ENCODE measurements at regions not wholly inside any gene's neighbourhood (a gene's known extent, or its start where the extent isn't known, plus 50 kb on each side); places are given as distances from the start of the nearest gene placed in this dataset.

DNA sequence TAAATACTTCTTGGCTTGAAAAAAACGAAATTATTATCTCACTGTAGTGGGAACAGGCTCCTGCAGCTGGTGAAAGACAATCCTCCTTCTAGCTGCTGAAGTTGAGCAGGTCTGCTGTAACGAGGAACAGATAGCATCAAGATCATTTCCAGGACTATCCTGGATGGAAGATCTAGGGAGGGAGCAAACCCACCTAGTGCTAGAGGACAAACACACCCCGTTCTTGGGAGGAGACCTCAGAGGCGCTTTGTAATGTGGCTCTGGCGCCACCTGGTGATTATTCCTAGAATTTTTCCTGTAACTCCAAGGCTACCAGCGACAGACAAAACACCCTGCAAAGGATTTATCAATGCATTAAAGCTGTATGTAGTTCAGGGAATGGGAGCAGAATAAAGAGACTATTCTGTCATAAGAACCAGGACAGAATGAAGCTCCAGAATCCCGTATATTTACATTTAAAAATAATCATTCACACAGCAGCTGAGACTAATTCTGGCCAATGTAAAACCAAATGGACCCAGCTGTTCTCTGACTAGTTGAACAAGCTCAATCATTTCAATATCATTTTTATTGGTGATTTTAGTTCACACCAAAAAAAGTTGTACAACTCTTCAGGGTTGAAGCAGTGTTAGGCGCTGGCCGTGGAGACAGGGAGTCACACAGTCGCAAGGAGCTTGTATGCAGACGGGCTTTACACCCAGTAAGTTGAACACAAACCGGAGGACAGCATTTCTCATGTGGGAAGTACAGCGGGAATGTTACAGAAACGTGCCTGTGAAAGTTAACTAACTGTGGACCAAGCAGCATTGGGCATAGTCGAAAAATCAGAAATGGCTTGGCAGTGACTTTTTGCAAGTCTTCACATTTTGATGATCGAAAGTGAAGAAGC is 290.3 kb downstream of the TRIB2 start:
- Histone ChIP-seq H3K79me2 (ENCODE audit: insufficient read depth, low read length) (no peaks in the 10 kb centered on the region), H3K9me3 (ENCODE audit: insufficient read depth, low read length) (no peaks in the 10 kb centered on the region), H3F3A (ENCODE audit: insufficient read depth) (no peaks in the 10 kb centered on the region), H4K20me1 (ENCODE audit: low read depth, low read length) (no peaks in the 10 kb centered on the region), H2AFZ (ENCODE audit: low read depth, low read length, severe bottlenecking) (peak overlapping the region; percentile 52), H3K9me2 (replicated peaks; ENCODE audit: insufficient read depth, low read length) (no peaks in the 10 kb centered on the region), H3K27ac (ENCODE audit: low read depth, low read length) (no peak overlapping the region), H3K27me3 (ENCODE audit: low read length) (no peaks in the 10 kb centered on the region), H3K4me3 (ENCODE audit: insufficient read depth, low read length, poor library complexity, severe bottlenecking) (no peak overlapping the region), H3K9ac (ENCODE audit: low read length) (no peak overlapping the region), H3K36me3 (ENCODE audit: low read length) (no peaks in the 10 kb centered on the region), H3K4me2 (ENCODE audit: low read depth, low read length, poor library complexity, severe bottlenecking) (no peak overlapping the region)
- TF ChIP-seq, protein P1, sequence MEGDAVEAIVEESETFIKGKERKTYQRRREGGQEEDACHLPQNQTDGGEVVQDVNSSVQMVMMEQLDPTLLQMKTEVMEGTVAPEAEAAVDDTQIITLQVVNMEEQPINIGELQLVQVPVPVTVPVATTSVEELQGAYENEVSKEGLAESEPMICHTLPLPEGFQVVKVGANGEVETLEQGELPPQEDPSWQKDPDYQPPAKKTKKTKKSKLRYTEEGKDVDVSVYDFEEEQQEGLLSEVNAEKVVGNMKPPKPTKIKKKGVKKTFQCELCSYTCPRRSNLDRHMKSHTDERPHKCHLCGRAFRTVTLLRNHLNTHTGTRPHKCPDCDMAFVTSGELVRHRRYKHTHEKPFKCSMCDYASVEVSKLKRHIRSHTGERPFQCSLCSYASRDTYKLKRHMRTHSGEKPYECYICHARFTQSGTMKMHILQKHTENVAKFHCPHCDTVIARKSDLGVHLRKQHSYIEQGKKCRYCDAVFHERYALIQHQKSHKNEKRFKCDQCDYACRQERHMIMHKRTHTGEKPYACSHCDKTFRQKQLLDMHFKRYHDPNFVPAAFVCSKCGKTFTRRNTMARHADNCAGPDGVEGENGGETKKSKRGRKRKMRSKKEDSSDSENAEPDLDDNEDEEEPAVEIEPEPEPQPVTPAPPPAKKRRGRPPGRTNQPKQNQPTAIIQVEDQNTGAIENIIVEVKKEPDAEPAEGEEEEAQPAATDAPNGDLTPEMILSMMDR (IDR thresholded peaks at IDR 0.05; ENCODE audit: insufficient read depth, low read length, poor library complexity, severe bottlenecking) = peak; percentile 56
- TF ChIP-seq EZH2phosphoT487 (conservative IDR thresholded peaks at IDR 0.05; ENCODE audit: low read length) = no peak

DNA sequence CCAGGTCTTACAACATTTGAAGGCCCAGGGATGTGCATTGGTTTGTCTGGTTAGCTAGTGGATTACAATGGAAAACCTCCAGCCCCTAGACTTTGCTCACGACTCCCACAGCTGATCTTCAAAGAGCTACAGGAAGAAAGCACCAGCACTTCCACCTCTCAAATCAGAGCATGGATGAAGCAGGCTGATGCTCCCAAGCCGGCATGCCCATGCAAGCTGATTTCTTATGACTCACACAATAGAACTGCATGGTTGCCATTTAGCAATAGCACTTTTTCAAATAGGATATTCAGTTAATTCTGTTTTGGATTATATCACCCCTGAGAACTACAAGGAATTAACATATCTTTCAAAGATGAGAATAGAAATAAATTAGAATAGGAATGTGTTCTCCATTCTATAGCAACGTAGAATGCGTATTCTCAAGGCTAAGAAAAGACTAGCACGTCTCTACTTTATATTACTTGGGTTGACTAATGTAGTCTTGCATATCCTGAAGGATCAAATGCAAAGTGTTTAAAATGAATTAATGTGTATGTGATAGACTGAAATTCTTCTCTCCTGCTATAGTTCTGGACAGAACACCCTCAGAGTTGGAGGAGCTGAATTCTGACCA is 292.4 kb downstream of the TRIB2 start:
- H3K9ac ChIP-seq (ENCODE audit: low read length) = no peak overlapping the region
- no peaks in the 10 kb centered on the region for H3K9me2 ChIP-seq (replicated peaks; ENCODE audit: insufficient read depth, low read length)
- no peak overlapping the region for H3K4me3 ChIP-seq (ENCODE audit: insufficient read depth, low read length, poor library complexity, severe bottlenecking)
- H3K79me2 ChIP-seq (ENCODE audit: insufficient read depth, low read length) = no peaks in the 10 kb centered on the region
- no peaks in the 10 kb centered on the region for H3K27me3 ChIP-seq (ENCODE audit: low read length)
- H3F3A ChIP-seq (ENCODE audit: insufficient read depth) = no peaks in the 10 kb centered on the region
- no peaks in the 10 kb centered on the region for H3K9me3 ChIP-seq (ENCODE audit: insufficient read depth, low read length)
- no peak overlapping the region for H3K27ac ChIP-seq (ENCODE audit: low read depth, low read length)
- no peak overlapping the region for H3K4me2 ChIP-seq (ENCODE audit: low read depth, low read length, poor library complexity, severe bottlenecking)
- H3K36me3 ChIP-seq (ENCODE audit: low read length) = no peaks in the 10 kb centered on the region
- H4K20me1 ChIP-seq (ENCODE audit: low read depth, low read length) = no peaks in the 10 kb centered on the region
- TF ChIP-seq, protein P1 (IDR thresholded peaks at IDR 0.05; ENCODE audit: insufficient read depth, low read length, poor library complexity, severe bottlenecking) = no peak
- TF ChIP-seq EZH2phosphoT487 (conservative IDR thresholded peaks at IDR 0.05; ENCODE audit: low read length) = no peak
- no peak overlapping the region for H2AFZ ChIP-seq (ENCODE audit: low read depth, low read length, severe bottlenecking)

DNA sequence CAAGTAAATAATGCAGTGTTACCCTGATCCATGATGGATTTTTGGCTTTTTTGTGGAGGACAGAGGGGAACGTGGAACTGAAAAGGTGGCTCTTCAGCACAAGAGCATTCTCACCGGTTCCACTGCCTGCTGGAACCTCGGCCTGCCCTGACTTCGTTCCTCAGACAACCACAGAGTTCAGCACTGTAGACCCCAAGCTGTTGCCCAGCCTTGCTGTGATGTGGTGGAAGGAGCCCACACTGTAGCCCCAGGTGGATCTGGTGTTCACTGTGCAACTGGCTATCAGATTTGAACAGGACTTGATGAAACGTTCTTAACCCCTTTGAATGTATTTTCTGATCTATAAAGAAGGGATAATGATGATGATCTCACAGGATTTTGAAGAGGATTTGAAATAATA is 293.5 kb downstream of the TRIB2 start:
- TF ChIP-seq, protein P1 (IDR thresholded peaks at IDR 0.05; ENCODE audit: insufficient read depth, low read length, poor library complexity, severe bottlenecking) = no peak
- TF ChIP-seq EZH2phosphoT487 (conservative IDR thresholded peaks at IDR 0.05; ENCODE audit: low read length) = no peak
- no peak overlapping the region for H3K4me2 ChIP-seq (ENCODE audit: low read depth, low read length, poor library complexity, severe bottlenecking)
- no peaks in the 10 kb centered on the region for H3K9me2 ChIP-seq (replicated peaks; ENCODE audit: insufficient read depth, low read length)
- no peak overlapping the region for H3K4me3 ChIP-seq (ENCODE audit: insufficient read depth, low read length, poor library complexity, severe bottlenecking)
- H3K79me2 ChIP-seq (ENCODE audit: insufficient read depth, low read length) = no peaks in the 10 kb centered on the region
- no peak overlapping the region for H2AFZ ChIP-seq (ENCODE audit: low read depth, low read length, severe bottlenecking)
- no peak overlapping the region for H3K9ac ChIP-seq (ENCODE audit: low read length)
- no peaks in the 10 kb centered on the region for H3K36me3 ChIP-seq (ENCODE audit: low read length)
- no peaks in the 10 kb centered on the region for H3K27me3 ChIP-seq (ENCODE audit: low read length)
- no peaks in the 10 kb centered on the region for H4K20me1 ChIP-seq (ENCODE audit: low read depth, low read length)
- H3K9me3 ChIP-seq (ENCODE audit: insufficient read depth, low read length) = no peaks in the 10 kb centered on the region
- no peaks in the 10 kb centered on the region for H3F3A ChIP-seq (ENCODE audit: insufficient read depth)
- H3K27ac ChIP-seq (ENCODE audit: low read depth, low read length) = no peak overlapping the region
